SW 1271 (cell line): ENCODE measurements at regions not wholly inside any gene's neighbourhood (a gene's known extent, or its start where the extent isn't known, plus 50 kb on each side); places are given as distances from the start of the nearest gene placed in this dataset.

Experiments
- DNase-seq, 2 experiments: peaks; one replicate each; lab custom pipeline; 2025; lab: John Stamatoyannopoulos, UW

DNA sequence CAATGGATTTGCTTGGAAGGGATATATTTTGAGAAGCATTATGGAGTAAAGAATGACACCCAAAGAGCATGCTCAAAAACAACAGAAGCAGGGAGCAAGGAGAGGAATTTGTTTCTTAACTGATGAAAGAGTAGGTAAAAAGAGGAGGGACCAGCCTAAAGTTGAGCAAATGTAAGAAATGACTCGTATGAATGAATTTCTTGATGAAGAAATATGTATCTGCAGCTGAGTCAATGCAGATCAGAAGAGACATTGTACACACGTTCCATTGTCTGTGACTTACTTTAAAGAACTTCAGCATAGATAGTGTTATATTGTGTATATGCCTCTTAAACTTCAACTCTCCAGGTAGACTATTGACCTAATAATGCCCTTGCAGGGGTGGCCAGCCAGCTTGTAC lies 112.7 kb upstream of the NREP start:
- no peak for DNase-seq

GRCh38 chr5:111865356-111865755 lies 108.4 kb upstream of the NREP start:
- DNase-seq, result no peak

DNA sequence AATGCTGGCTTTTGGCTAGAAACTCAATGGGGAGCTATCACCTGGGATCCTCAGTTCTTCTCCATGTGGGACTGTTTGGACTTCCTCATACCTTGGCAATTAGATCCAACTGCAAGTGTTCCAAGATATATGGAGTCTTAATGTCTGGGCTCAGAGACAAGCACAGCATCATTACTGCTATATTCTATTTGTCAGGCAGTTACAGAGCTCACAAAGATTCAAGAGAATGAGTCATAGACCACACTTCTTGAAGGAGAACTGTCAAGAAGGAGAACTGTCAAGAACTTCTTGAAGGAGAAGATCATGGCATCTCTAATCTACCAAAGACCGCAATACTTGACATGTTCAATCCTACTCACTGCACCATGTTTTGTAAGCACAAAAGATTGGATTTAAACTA lies 106.8 kb upstream of the NREP start:
- DNase-seq, result no peak

DNA sequence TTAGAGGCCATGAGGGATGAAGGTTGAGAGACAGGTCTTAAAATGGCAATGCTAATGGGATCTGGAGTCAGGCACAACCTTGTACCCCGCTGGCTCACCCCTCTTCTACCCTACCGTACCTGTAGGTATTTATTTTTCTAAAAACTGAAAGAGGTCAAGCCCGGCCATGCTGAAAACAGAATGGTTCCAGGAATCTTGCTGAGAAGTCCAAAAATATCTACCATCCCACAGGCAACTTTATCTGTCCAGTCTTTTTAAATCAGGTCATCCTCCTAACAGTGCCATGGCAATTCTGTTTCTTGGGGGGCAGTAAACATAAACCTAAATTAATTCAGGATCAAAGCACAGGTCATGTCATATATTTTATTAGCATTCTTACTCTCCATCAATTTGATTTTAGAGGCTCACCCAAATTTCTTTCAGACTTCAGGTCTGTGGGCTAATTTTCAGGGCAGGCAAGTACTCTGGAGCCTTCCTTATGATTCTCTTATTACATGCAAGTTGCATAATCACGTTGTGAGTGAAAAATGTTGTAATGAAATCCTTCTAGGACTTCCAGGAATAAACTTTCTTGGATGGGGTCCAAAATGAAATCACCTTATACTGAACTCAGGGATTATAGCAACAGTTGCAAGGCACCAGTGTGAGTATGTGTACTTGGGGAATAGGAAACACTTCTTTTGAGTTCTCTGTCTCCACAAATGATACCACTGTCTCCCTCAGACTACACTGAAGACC lies 102.7 kb upstream of the NREP start:
- DNase-seq, result no peak

DNA sequence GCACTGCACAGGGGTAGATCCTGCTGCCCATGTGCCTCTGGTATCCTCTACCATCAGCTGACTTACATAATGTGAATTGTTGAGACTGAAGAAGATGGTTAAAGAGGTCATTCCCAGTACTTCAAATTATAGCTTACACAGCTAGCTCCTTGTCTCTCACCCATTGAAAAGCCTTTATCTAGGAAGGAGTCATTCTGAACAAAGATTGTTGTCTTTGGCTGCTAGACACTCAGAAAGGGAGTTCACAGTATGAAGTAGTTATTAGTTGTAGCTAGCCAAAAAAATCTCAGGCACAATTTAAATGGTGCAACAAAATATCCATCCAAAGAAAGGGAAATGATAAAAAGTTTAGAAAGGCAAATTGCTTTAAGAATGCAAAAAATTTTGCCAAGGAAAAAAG lies 102.0 kb upstream of the NREP start:
- DNase-seq, result no peak

GRCh38 chr5:111857623-111858022 lies 100.6 kb upstream of the NREP start:
- DNase-seq, result no peak

DNA sequence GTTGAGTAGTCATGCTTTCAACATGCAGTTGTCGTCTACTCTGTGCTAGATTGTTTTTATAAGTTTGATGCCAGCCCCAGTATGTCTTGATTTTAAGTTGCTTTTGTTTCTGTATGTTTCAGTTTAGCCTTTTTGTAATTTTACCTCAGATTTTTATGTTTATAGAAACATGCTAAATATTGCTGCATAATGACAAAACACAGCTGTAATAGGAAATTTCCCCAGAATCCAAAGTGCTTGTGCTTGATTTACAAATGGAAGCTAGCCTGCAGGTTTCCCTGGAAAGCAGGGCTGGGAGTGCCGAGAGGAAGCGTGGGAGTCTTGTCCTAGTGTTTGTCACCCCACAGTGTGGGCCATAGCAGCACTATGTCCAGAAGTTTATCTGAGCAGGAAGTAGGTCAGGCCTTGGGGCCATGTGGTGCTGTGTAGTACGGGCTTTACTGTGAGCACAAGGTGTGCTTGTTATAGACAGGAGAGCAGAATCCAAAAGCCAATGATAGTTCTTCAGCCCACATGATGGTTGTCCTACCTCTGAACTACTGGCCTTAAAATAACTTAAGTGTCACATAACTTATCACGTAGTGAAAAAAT lies 100.0 kb upstream of the NREP start:
- no peak for DNase-seq

GRCh38 chr5:111855356-111855755 lies 98.4 kb upstream of the NREP start:
- DNase-seq, result no peak

GRCh38 chr5:111854186-111854585 lies 97.2 kb upstream of the NREP start:
- DNase-seq, result no peak

DNA sequence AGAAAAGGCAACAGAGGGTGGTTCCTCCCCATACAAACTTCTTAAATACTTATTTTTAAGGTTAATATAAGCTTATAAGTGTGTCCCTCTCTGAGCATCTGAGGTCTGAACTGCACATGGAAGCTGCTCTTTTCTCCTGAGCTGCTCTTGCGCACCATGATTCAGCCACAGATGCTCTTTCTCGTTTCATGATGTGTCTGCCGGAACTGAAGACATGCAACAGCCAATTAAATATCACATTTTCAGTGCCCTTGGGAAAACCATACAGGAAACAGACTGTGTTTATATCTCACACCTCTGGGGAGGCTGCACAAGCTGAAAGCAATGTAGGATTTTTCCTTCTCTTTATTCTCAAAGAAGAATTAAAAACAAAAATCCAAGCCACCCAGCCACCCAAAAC lies 96.8 kb upstream of the NREP start:
- no peak for DNase-seq

DNA sequence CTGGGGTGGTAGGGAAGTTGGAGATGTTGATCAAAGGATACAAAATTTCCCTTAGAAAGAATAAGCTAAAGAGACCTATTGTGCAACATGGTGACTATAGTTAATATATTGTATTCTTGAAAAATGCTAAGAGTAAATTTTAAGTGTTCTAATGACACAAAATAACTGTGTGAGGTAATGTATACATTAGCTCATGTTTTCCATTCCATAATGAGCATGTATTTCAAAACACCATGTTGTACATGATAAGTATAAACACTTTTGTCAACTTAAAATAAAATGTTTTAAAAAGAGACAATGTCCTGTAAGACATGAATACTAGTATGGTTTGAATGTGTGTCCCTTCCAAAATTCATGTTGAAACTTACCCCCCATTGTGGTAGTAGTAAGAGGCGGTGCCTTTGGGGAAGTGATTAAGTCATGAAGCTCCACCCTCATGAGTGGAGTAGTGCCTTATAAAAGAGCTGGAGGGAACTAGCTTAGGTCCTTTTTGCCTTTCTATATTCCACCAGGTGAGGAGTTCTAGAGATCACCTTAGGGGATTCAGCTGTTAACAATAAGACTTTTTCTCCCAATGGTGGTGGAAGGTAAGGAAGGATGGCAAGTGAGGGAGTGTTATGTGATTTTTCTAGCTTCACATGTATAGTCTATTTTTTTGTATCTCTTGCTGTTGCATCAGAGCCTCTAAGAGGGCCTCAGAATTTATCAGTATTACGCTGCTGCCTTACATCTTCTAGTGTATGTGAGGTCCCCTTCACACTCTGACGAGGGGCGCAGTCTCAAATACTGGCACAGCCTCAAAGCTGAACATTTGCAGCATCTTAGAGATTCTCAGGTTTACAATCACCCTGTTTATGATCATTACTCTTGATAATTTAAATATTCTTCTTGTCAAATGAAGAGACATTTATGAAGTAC lies 94.9 kb upstream of the NREP start:
- DNase-seq, result no peak

DNA sequence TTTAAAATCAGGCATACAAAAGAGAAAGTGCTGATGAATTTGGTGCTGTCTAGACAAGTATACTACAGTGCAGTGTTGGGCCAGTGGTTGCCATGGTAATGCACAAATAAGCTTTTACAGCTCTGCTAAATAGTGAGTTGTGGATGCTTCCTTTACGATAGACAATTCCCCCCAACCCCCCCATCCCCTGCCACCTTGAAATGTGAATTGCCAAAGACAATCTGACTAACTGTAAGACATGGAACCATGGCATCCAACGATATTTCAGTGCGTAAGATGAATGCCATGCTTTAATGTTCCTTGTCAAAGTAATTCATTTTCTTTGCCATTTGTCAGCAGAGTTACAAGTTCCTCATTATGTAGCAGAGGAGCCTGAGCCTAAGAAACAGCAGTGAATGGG lies 91.5 kb upstream of the NREP start:
- DNase-seq, result no peak

DNA sequence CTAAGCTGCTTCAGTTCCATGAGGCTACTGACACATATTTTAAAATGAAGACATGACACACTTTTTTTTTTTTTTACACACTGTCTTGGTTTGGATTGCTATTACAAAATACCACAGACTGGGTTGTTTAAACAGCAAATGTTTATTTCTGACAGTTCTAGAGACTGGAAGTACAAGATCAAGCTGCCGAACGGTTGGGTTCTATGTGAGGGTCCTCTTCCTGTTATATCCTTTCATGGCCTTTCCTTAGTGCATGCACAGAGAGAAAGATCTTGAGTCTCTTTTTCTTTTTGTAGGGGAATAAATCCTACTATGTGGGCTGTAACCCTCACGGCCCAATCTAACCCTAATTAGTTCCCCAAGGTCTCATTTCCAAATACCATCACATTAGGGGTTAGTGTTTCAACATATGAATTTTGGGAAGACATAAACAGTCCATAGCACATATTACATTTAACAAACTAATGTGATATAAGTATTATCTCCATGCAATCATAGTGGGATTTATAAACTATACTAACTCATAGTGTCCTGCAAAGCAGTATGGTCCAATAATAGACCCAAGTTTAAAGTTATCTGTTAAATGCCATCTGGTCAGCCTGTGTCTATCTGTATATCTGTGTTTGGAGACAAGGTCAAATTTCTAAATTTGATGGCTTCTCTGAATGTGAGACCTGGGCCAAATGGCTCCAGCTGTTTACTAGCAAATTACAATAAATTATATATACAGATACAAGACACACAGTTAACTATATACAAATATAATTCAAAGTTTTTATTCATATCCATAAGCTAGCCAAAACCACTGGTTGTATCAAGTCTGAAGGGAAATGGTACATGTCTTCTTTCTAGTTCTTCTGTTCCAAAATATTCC lies 90.3 kb upstream of the NREP start:
- DNase-seq, result no peak

- no peak for DNase-seq
These were observed 83.2 kb upstream of the NREP start for GRCh38 chr5:111840036-111840674.

GRCh38 chr5:111839438-111839837 lies 82.4 kb upstream of the NREP start:
- DNase-seq, result no peak

GRCh38 chr5:111836426-111836825 lies 79.4 kb upstream of the NREP start:
- DNase-seq, result no peak

- no peak for DNase-seq
These were observed 78.1 kb upstream of the NREP start for GRCh38 chr5:111834926-111835599.

GRCh38 chr5:111830333-111830732 lies 73.3 kb upstream of the NREP start:
- no peak for DNase-seq

- no peak for DNase-seq
These were observed 72.7 kb upstream of the NREP start for GRCh38 chr5:111829701-111830100.

GRCh38 chr5:111826064-111826463 lies 69.1 kb upstream of the NREP start:
- DNase-seq, result no peak

DNA sequence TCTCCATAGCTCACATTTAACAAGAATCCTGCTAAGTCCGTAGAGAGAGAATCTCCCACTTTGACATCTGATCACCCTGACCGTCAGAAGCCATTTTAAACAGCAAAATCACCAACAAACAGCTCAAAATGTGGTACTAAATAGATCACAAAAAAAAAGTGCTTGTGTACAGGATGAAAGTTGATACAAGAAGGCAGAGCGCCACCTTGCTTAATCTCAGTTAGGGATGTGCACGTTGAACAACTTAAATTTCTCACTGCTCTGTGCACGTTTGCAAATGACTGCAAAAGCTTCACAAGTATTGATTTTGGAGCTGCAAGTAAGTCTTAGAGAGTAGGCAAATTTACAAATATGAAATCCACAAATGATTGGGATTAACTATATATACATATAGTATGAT lies 63.1 kb upstream of the NREP start:
- no peak for DNase-seq
